GM18502 (cell line): ENCODE measurements at regions not wholly inside any gene's neighbourhood (a gene's known extent, or its start where the extent isn't known, plus 50 kb on each side); places are given as distances from the start of the nearest gene placed in this dataset.

ENCODE experiments used
- ATAC-seq: cut with Tn5 transposase; IDR thresholded peaks from one replicate; pipeline ENCODE4 v1.9.1; 2021; ENCODE audit warnings: mild to moderate bottlenecking; ENCODE audit not compliant: unreplicated experiment, poor library complexity

DNA sequence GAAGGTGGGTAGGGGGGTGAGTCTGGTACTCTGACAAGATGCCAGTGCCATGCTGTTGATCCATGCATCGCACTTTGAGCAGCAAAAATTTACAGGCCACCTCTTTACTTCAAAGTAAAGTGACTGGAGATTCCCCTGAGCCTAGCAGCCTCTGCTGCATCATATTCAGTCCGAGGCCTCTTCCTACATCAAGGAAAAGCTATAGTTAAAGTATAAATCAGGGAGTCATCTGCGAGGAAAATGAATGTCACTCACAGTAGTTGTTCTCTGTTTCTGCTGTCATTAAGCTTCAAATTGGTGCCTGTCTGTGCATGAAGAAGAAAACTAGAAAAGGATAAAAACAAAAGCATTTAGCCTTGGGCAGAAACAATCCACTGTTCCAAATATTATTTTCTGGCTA, 706.2 kb downstream of the TBL1XR1 start:
- no peak for ATAC-seq

DNA sequence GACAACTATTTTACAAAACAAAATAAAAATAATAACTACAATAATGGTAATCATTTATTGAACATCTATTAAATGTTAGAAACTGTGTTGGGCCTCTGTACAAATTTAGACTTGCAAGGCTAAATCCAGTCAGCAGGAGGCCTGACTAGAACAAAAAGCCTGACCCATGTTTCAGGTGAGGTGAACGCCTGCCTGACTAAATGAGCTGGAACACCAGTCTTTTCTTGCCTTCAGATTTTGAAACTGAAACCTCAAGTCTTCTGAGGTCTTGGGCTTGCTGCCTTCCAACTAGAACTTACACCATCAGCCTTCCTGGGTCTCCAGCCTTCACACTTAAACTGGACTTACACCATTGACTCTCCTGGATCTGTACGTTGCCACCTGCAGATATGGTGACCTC, 706.9 kb downstream of the TBL1XR1 start:
- peak; percentile 67 for ATAC-seq

DNA sequence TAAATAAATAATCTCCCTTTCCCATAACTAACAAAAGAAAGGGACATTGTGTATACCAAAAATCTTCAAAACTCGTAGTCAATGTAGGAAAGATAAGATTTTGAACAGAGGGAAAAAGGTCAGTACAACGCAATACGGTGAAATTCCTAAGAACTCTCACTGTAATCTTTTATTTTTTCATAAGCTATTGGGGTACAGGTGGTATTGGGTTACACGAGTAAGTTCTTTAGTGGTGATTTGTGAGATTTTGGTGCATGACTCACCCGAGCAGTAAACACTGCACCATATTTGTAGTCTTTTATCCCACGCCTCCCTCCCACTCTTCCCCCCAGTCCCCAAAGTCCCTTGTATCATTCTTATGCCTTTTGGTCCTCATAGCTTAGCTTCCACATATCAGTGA, 718.0 kb downstream of the TBL1XR1 start:
- no peak for ATAC-seq

DNA sequence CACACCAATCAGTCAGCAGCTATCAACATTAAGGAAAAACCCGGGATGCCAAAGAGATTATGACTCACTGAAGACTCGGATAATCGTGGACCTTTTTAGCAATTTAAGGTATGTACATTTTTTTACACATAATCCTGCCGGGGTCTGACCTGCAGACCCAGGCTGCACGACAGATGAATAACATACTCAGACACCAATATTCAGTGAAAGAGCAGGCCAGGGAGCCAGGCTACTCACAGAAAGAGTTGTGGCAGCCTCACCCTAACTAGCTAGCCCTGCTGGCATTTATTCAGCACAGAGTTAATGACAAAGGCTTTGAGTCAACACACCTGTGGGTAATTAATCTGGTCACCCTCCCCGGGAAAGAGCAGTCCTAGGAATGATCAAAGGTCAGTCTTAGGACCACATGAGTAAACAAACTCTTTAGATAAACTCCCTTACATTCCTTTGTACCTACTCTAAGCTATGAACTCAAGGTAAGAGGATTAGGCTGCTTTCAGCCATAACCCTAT, 727.5 kb downstream of the TBL1XR1 start:
- ATAC-seq, result no peak

DNA sequence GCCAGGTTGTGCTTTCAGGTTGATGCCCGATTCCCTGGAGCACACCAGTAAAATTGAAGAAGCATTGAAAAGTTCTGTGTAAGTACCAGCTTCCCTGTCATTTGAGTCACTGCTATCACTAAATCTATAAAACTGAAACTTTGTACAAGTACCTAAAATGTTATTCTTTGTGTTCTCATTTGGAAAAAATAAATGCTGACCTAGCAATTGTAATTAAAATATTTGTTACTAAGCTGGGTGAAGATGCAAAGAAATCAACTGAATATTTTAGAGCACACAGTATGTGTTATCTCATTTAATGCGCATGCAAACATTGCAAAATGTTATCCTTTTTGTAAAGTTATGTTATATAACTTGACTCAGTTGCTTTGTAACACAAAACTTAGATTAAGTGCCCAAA, 733.7 kb downstream of the TBL1XR1 start:
- no peak for ATAC-seq

DNA sequence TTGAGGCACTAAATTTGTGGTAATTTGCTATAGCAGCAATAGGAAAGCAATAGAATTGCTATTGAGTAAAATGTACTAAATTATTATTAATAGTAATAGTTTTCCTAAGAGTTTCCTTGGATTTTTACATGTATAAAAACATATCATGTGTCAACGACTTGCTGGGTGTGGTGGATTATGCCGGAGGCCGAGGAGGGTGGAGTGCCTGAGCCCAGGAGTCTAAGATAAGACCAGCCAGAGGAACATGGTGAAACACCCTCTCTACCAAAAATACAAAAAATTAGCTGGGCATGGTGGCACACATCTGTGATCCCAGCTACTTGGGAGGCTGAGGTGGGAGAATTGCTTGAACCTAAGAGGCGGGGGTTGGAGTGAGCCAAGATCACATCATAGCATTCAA, 749.9 kb downstream of the TBL1XR1 start:
- no peak for ATAC-seq

DNA sequence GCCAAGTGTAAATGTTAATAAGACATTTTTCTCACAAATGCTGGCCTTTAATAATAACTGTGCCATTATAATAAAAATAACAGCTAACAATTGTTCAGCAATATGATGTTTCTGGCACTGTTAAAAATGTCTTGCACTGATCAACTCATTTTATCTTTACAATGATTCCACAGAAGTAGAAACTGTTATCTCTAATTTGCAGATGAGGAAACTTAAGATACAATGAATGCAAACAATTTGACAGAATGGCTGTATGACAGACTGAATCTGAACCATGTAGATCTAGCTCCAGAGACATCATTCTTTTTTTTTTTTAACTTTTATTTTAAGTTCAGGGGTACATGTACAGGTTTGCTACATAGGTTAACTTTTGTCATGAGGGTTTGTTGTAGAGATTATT, 755.0 kb downstream of the TBL1XR1 start:
- ATAC-seq, result no peak

DNA sequence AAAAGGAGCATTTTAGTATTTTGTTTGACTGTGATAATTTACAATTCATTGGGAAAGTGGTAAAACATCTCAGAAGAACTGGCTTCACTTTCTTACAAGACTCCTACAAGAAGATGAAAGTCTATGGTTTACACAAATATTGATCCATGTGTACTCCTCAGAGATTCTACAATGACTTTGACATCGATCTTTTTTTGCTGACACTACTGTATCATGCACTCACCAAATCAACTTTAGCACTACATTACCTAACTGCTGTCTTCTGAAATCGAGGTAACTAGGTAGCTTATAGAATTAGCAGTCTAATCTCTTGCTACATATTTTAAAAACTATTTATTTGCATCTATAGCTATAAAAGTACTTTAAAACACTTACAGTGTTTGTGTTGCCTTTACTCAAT, 757.6 kb downstream of the TBL1XR1 start:
- no peak for ATAC-seq

DNA sequence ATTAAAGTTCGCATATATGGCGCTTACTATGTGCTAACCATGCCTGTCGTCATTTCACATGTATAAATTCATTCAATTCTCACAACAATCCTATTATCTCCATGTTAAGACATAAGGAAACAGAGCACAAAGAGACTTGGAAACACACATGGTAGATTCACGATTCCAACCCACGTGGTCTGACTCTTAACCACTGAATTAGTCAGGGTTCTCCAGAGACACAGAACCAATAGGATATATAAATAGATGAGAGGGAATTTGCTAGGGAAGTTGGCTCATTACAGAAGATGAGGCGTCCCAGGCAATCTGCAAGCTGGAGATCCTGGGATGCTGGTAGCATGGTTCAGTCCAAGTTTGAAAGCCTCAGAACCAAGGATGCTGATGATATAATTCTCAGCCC, 765.3 kb downstream of the TBL1XR1 start:
- no peak for ATAC-seq

DNA sequence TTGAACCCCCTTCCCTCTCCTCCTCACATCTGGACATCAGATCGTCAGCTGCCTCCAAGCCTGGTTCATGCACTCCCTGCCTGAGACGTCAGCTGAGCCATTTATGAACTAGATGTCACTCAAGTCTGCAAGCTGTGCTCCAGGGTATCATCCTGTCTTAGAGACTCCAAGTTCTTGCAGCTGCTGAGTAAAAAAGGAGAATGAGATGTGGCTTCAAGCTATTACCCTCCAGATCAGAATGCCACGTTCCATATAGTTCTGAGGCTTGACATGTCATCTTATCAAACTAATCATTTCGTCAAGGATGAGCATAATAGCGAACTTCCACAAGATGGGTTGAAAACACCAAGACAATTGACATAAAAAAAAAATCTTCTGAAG, 766.3 kb downstream of the TBL1XR1 start:
- ATAC-seq, result no peak

DNA sequence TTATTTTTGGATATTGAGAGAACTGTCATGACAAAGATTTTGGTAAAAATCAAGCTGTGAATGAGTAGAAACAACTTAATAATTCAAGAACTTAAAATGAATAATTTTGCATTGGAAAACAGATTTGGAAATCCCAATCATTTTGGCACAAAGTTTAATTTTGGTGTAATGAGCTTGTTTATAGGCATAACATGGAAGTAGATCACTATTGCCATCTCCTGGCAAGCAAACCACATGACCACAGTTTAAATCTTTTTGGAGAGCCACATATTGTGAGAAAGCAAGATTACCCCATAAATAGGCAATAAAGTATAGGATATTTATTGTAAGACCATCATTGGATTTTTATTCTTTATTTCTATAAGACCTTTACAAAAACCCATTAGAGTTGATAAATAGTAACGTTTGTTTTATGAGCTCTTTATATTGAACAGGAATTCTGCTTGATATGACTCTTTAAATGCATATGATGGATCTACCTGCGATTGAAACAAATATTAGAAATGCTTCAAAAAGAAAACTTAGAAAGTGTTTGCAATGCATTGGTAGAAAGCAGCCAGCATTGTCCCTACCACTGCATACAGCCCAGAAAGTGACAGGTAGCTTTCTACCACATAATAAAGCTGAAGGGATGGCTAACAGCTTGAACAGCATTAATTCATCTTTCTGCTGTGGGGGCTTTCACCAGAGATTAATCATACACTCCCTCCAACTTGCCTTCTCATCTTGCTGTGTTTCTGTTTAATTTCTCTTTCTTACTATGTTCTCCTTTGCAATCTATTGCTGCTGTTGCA, 766.8 kb downstream of the TBL1XR1 start:
- ATAC-seq, result peak; percentile 61

DNA sequence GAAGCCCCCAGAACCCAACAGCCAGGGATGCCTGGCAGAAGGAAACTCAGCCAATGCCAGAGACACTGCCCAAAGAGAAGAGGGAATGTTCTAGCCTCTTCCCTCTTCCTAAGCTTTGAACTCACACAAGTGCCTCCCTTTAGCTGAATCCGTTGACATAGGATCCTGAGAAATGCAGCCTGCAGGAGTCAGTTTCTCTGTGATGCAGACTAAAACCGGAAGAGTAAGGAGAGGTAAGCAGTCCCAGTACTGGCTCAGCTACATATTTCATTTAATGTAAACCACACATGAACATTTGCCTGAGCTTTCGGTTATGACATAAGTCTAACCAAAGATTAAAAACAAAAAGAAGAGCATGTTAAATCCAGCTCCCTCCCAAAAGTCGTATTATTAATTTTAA, 768.7 kb downstream of the TBL1XR1 start:
- ATAC-seq, result no peak

DNA sequence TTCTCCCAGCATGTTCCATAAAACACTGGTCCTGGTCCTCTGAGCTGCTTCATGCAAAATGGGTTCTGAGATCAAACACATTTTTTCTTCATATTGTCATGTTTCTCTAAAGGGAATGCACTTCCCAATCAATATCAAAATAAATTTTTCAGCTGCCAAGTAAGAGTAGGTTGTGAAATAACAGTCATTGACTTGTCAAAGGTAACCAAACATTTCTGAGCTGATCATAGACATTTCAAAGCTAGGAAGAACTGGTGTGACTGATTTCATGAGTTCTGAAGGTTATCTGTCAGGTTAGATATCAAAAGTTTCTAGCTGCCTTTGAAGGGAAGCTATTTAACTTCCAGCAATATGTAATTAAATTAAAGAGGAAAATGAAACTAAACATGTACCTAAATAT, 770.9 kb downstream of the TBL1XR1 start:
- ATAC-seq, result no peak

DNA sequence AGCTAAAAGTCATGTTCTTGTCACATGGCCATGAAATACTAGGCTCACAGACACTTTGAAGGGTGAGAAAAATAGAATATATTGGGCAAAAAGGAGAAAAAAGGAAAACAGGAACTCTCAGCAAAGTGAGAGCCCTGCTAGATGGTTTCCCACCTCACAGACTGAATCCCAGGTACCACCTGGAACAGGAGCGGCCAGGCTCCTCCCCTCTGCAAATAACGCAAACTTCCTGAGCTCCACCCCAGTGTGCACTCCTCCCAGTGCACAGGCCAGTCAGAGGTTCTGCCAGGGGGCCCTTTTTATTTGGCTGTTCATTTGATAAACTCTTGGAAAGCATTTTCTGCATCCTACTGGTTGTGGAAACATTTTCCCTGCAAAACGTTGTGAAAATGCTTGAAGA, 780.4 kb downstream of the TBL1XR1 start:
- ATAC-seq, result no peak

DNA sequence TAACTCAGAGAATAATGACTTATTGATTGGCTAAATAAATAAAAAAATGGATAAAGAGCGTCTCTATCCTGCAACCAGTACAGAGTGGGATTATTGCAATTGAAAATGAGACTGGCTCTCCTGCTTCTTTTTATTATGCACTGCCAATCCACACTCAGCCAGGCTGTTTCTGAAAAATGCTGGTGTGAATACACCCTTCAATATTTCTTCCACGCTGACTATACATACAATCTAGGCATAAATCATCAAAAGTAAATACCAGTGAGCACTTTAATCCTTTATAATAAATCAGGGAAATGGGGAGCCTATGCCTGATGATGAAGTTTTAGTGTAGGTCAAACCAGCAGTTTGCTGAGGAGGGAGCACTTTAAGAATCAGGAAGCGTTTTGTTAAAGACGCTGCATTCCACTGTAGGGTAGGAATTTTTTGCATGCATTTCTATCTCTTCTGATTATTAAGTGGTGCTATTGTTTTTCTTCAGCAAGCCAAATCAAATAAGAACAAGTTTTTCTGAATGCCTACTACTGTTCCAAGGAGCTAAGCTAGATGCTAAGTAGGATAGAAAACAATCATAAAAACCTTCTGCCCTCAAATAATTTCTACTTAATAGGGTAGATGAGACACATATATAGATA, 781.5 kb downstream of the TBL1XR1 start:
- ATAC-seq, result no peak

DNA sequence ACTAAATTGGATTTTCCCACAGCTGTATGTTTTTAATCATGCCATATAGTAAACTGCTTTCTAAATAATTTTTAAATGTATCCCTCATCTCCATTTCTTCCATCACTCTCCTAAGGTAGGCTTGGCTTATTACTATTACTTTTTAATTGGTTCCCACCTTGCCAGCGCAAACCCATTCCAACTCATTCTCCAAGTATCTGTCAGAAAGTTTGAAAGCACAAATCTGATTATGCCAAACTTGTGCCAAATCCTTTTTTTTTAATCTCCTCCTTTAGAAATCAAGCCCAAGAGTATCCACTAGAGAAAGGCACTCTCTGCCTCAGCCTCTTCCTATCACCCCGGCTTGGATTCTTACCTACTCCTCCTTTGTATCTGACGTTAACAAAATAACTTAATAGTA, 784.5 kb downstream of the TBL1XR1 start:
- no peak for ATAC-seq

DNA sequence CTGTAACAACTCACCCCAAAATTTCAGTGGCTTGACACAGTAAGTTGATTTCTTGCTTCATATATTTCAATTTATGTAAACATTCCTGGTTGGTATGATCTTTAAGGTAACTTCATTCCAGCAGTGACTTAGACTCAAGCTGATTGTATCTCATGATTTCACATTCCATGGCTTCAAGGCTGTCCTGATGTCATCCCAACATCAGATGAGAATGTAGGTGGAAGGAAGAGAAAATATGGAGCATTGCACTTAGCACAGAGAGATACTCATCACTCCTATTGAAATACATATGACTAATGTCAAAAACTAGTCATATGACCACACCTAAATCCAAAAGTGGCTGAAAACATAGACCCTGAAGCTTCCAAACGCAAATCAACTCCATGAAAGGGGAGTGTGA, 793.8 kb downstream of the TBL1XR1 start:
- no peak for ATAC-seq

DNA sequence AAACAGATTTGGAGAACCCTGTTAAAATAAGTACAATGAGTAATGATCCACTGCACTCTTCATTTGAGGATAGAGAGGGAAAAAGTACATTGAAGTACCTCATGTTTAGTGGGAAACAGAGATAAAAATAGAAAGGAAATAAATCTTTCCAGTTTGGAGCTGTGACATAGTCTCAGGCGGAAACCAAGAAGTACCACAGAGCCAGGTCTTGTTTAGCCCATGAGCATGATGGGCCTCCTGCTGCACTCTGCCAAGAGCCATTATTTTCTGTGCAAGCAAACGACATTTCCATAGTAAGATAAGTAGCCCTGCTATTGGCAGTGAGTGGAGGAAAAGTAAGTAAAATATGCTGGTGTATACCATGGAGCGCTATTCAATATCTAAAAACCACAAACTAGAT, 796.1 kb downstream of the TBL1XR1 start:
- ATAC-seq, result no peak

DNA sequence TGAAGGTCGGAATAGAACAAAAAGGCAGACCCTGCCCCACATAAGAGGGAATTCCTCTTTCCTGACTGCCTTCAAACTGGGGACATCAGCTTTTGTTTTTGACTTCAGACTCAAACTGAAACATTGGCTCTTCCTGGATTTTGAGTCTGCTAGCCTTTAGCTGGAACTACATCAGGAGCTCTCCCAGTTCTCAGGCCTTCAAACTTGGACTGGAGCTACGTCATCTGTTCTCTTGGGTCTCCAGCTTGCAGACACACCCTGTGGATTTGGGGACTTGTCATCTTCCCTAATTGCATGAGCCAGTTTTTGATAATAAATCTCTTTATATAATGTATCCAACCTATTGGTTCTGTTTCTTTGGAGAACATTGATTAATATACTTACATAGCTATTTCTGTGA, 798.1 kb downstream of the TBL1XR1 start:
- no peak for ATAC-seq

DNA sequence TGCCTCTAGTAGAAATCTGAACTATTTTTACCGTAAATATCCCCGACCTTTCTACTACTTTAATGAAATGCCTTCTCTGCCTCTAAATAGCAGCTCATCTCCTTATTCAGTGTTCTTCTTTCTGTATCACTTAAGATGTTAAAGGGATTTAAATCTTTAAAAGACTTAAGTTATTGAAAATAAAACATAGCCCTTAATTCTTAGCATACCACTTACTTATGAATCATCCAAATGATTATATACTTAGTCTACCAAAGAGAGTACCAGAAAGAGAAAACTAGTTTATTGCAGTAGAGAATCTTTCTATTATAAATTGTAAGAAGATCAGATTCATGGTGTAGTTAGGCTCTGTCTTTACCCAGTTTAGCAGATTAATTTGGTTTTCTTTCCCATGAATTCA, 802.0 kb downstream of the TBL1XR1 start:
- ATAC-seq, result no peak

DNA sequence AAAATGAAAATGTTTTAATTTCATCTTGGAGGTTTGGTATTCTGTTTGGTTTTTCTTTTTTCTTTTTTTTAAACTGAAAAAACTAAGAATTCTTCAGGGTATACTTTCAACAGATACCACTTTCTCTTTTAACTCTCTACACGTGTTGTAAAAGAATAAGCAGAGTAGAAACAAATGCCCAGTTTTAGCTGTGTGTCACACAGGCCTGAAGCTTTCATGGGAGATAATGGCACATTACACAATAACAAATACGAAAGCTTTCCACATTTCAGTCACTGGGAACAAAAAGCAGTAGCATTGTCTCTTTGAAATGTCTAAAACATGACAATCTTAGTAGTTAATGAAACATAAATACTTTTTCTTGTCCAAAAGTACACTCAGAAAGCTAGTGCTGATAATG, 818.5 kb downstream of the TBL1XR1 start:
- ATAC-seq, result no peak

DNA sequence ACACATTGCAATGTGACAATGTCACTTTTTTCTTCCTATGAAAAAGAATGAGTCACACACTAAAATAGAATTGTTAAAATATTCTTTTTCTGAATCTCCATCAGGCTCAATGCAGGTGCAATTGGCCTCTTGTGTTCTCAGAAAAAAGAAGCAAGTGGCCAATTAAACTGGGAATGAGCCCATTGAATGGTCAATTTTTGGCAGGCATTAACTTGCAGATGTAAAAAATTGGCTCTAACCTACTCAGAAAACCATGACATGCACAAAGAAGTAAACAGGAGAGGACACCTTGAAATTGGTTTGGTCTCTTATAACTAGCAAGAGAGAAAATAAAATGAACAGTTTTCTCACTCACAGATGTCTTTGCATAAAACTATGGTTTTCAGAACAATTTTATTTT, 820.8 kb downstream of the TBL1XR1 start:
- no peak for ATAC-seq
